GM19467 (cell line): ENCODE measurements at regions not wholly inside any gene's neighbourhood (a gene's known extent, or its start where the extent isn't known, plus 50 kb on each side); places are given as distances from the start of the nearest gene placed in this dataset.
A peak's percentile ranks its signal among the peaks of the same experiment; 100 is the strongest.

Experiments
- ATAC-seq: cut with Tn5 transposase; IDR thresholded peaks from one replicate; pipeline ENCODE4 v1.9.1; 2021; ENCODE audit warnings: mild to moderate bottlenecking, moderate library complexity; ENCODE audit not compliant: unreplicated experiment

- no peak for ATAC-seq
Measured at GRCh38 chr4:169815606-169816005, 57.9 kb upstream of the HPF1 start.

- ATAC-seq = no peak
Measured at GRCh38 chr4:169811476-169811875, 53.7 kb upstream of the HPF1 start.

- ATAC-seq = peak; percentile 48
Measured at GRCh38 chr4:169810325-169811323, 52.9 kb upstream of the HPF1 start.

- ATAC-seq = no peak
Measured at GRCh38 chr4:169807934-169808509, 50.3 kb upstream of the HPF1 start.
